ENCODE measurements at regions not wholly inside any gene's neighbourhood (a gene's known extent, or its start where the extent isn't known, plus 50 kb on each side); places are given as distances from the start of the nearest gene placed in this dataset.

GRCh38 chr21:27813750-27814149 is 846.9 kb upstream of the ADAMTS5 start:
- Histone ChIP-seq H3K4me1 (ENCODE audit: control insufficient read depth in 3 of 3, insufficient read depth in 2 of 3, low read depth in 1 of 3, low read length in 2 of 3) (peaks cover 0 to 17% (median 0%) of the 10 kb centered on the region in 3 donors), H3K4me3 (ENCODE audit: low read depth in 1 of 3, low read length in 3 of 3) (no peak overlapping the region), H3K36me3 (ENCODE audit: control insufficient read depth in 3 of 3, insufficient read depth in 2 of 3, low read depth in 1 of 3, low read length in 3 of 3) (no peaks in the 10 kb centered on the region), H3K27me3 (ENCODE audit: control insufficient read depth in 3 of 3, insufficient read depth in 3 of 3, low read length in 3 of 3) (no peaks in the 10 kb centered on the region), H3K9me3 (ENCODE audit: control insufficient read depth in 2 of 2, insufficient read depth in 1 of 2, low read depth in 1 of 2, low read length in 1 of 2) (peaks cover 0 to 4% of the 10 kb centered on the region in 2 donors), H3K27ac (ENCODE audit: low read depth in 1 of 3, low read length in 2 of 3) (peak overlapping the region in 1 of 3 donors; percentile 20)
- no peak for FAIRE-seq
- DNase-seq: no peak
- 62 to 74% (median 64%) methylated on average over 8 of the region's 8 CpGs for WGBS, 3 donors

GRCh38 chr21:27813344-27813743 is 846.5 kb upstream of the ADAMTS5 start:
- no peaks in the 10 kb centered on the region for H3K36me3 ChIP-seq (ENCODE audit: control insufficient read depth in 3 of 3, insufficient read depth in 2 of 3, low read depth in 1 of 3, low read length in 3 of 3)
- no peak for DNase-seq

GRCh38 chr21:27812279-27812678 is 845.4 kb upstream of the ADAMTS5 start:
- no peak for FAIRE-seq

More at GRCh38 chr21:27813344-27813743, 846.5 kb upstream of the ADAMTS5 start:
- WGBS, 3 donors: 77 to 89% (median 88%) methylated on average over 1 of the region's 1 CpG
- Histone ChIP-seq H3K4me1 (ENCODE audit: control insufficient read depth in 3 of 3, insufficient read depth in 2 of 3, low read depth in 1 of 3, low read length in 2 of 3) (peaks cover 0 to 14% (median 0%) of the 10 kb centered on the region in 3 donors), H3K27me3 (ENCODE audit: control insufficient read depth in 3 of 3, insufficient read depth in 3 of 3, low read length in 3 of 3) (no peaks in the 10 kb centered on the region), H3K27ac (ENCODE audit: low read depth in 1 of 3, low read length in 2 of 3) (peak overlapping the region in 1 of 3 donors; percentile 20), H3K4me3 (ENCODE audit: low read depth in 1 of 3, low read length in 3 of 3) (no peak overlapping the region), H3K9me3 (ENCODE audit: control insufficient read depth in 2 of 2, insufficient read depth in 1 of 2, low read depth in 1 of 2, low read length in 1 of 2) (peaks cover 0 to 4% of the 10 kb centered on the region in 2 donors)
- FAIRE-seq: no peak

GRCh38 chr21:27808923-27809322 is 842.0 kb upstream of the ADAMTS5 start:
- Histone ChIP-seq H3K27me3 (ENCODE audit: control insufficient read depth in 3 of 3, insufficient read depth in 3 of 3, low read length in 3 of 3) (no peaks in the 10 kb centered on the region), H3K4me3 (ENCODE audit: low read depth in 1 of 3, low read length in 3 of 3) (no peak overlapping the region)
- no peak for FAIRE-seq

More at GRCh38 chr21:27812279-27812678, 845.4 kb upstream of the ADAMTS5 start:
- Histone ChIP-seq H3K27ac (ENCODE audit: low read depth in 1 of 3, low read length in 2 of 3) (no peak overlapping the region), H3K4me1 (ENCODE audit: control insufficient read depth in 3 of 3, insufficient read depth in 2 of 3, low read depth in 1 of 3, low read length in 2 of 3) (peaks cover 0 to 11% (median 0%) of the 10 kb centered on the region in 3 donors), H3K36me3 (ENCODE audit: control insufficient read depth in 3 of 3, insufficient read depth in 2 of 3, low read depth in 1 of 3, low read length in 3 of 3) (no peaks in the 10 kb centered on the region), H3K4me3 (ENCODE audit: low read depth in 1 of 3, low read length in 3 of 3) (no peak overlapping the region), H3K9me3 (ENCODE audit: control insufficient read depth in 2 of 2, insufficient read depth in 1 of 2, low read depth in 1 of 2, low read length in 1 of 2) (peaks cover 0 to 4% of the 10 kb centered on the region in 2 donors), H3K27me3 (ENCODE audit: control insufficient read depth in 3 of 3, insufficient read depth in 3 of 3, low read length in 3 of 3) (no peaks in the 10 kb centered on the region)
- DNase-seq: no peak
- 91 to 93% (median 93%) methylated on average over 4 of the region's 4 CpGs for WGBS, 3 donors

GRCh38 chr21:27807596-27807995 is 840.7 kb upstream of the ADAMTS5 start:
- H3K36me3 ChIP-seq (ENCODE audit: control insufficient read depth in 3 of 3, insufficient read depth in 2 of 3, low read depth in 1 of 3, low read length in 3 of 3): no peaks in the 10 kb centered on the region
- FAIRE-seq (no peak), DNase-seq (no peak)
- H3K27ac ChIP-seq (ENCODE audit: low read depth in 1 of 3, low read length in 2 of 3): no peak overlapping the region
- H3K4me1 ChIP-seq (ENCODE audit: control insufficient read depth in 3 of 3, insufficient read depth in 2 of 3, low read depth in 1 of 3, low read length in 2 of 3): no peaks in the 10 kb centered on the region
- H3K9me3 ChIP-seq (ENCODE audit: control insufficient read depth in 2 of 2, insufficient read depth in 1 of 2, low read depth in 1 of 2, low read length in 1 of 2): peaks cover 0 to 4% of the 10 kb centered on the region in 2 donors
- WGBS, 3 donors: 86 to 94% (median 88%) methylated on average over 4 of the region's 4 CpGs
- no peaks in the 10 kb centered on the region for H3K27me3 ChIP-seq (ENCODE audit: control insufficient read depth in 3 of 3, insufficient read depth in 3 of 3, low read length in 3 of 3)
- no peak overlapping the region for H3K4me3 ChIP-seq (ENCODE audit: low read depth in 1 of 3, low read length in 3 of 3)

More at GRCh38 chr21:27808923-27809322, 842.0 kb upstream of the ADAMTS5 start:
- no peak overlapping the region for H3K27ac ChIP-seq (ENCODE audit: low read depth in 1 of 3, low read length in 2 of 3)
- no peaks in the 10 kb centered on the region for H3K4me1 ChIP-seq (ENCODE audit: control insufficient read depth in 3 of 3, insufficient read depth in 2 of 3, low read depth in 1 of 3, low read length in 2 of 3)
- H3K36me3 ChIP-seq (ENCODE audit: control insufficient read depth in 3 of 3, insufficient read depth in 2 of 3, low read depth in 1 of 3, low read length in 3 of 3): no peaks in the 10 kb centered on the region
- DNase-seq: no peak
- H3K9me3 ChIP-seq (ENCODE audit: control insufficient read depth in 2 of 2, insufficient read depth in 1 of 2, low read depth in 1 of 2, low read length in 1 of 2): peaks cover 0 to 4% of the 10 kb centered on the region in 2 donors

- FAIRE-seq: no peak
- peak overlapping the region in 1 of 3 donors; percentile 71 for H3K27ac ChIP-seq (ENCODE audit: low read depth in 1 of 3, low read length in 2 of 3)
These were observed 839.4 kb upstream of the ADAMTS5 start for GRCh38 chr21:27806281-27806680.

GRCh38 chr21:27805696-27806095 is 838.8 kb upstream of the ADAMTS5 start:
- Histone ChIP-seq H3K9me3 (ENCODE audit: control insufficient read depth in 2 of 2, insufficient read depth in 1 of 2, low read depth in 1 of 2, low read length in 1 of 2) (no peaks in the 10 kb centered on the region), H3K27me3 (ENCODE audit: control insufficient read depth in 3 of 3, insufficient read depth in 3 of 3, low read length in 3 of 3) (no peaks in the 10 kb centered on the region), H3K36me3 (ENCODE audit: control insufficient read depth in 3 of 3, insufficient read depth in 2 of 3, low read depth in 1 of 3, low read length in 3 of 3) (no peaks in the 10 kb centered on the region), H3K4me1 (ENCODE audit: control insufficient read depth in 3 of 3, insufficient read depth in 2 of 3, low read depth in 1 of 3, low read length in 2 of 3) (no peaks in the 10 kb centered on the region), H3K4me3 (ENCODE audit: low read depth in 1 of 3, low read length in 3 of 3) (no peak overlapping the region), H3K27ac (ENCODE audit: low read depth in 1 of 3, low read length in 2 of 3) (peak overlapping the region in 1 of 3 donors; percentile 71)
- FAIRE-seq: no peak
- peak in 1 of 2 donors; percentile 39 for DNase-seq

More at GRCh38 chr21:27806281-27806680, 839.4 kb upstream of the ADAMTS5 start:
- H3K36me3 ChIP-seq (ENCODE audit: control insufficient read depth in 3 of 3, insufficient read depth in 2 of 3, low read depth in 1 of 3, low read length in 3 of 3): no peaks in the 10 kb centered on the region
- 39 to 63% (median 43%) methylated on average over 5 of the region's 5 CpGs for WGBS, 3 donors
- no peak overlapping the region for H3K4me3 ChIP-seq (ENCODE audit: low read depth in 1 of 3, low read length in 3 of 3)
- no peaks in the 10 kb centered on the region for H3K4me1 ChIP-seq (ENCODE audit: control insufficient read depth in 3 of 3, insufficient read depth in 2 of 3, low read depth in 1 of 3, low read length in 2 of 3)
- no peaks in the 10 kb centered on the region for H3K9me3 ChIP-seq (ENCODE audit: control insufficient read depth in 2 of 2, insufficient read depth in 1 of 2, low read depth in 1 of 2, low read length in 1 of 2)
- no peaks in the 10 kb centered on the region for H3K27me3 ChIP-seq (ENCODE audit: control insufficient read depth in 3 of 3, insufficient read depth in 3 of 3, low read length in 3 of 3)
- peak in 1 of 2 donors; percentile 60 for DNase-seq

GRCh38 chr21:27804515-27804914 is 837.6 kb upstream of the ADAMTS5 start:
- WGBS, 3 donors: 61 to 75% (median 63%) methylated on average over 2 of the region's 2 CpGs
- FAIRE-seq: no peak

GRCh38 chr21:27803571-27803970 is 836.7 kb upstream of the ADAMTS5 start:
- Histone ChIP-seq H3K27ac (ENCODE audit: low read depth in 1 of 3, low read length in 2 of 3) (no peak overlapping the region), H3K36me3 (ENCODE audit: control insufficient read depth in 3 of 3, insufficient read depth in 2 of 3, low read depth in 1 of 3, low read length in 3 of 3) (no peaks in the 10 kb centered on the region), H3K27me3 (ENCODE audit: control insufficient read depth in 3 of 3, insufficient read depth in 3 of 3, low read length in 3 of 3) (no peaks in the 10 kb centered on the region), H3K4me1 (ENCODE audit: control insufficient read depth in 3 of 3, insufficient read depth in 2 of 3, low read depth in 1 of 3, low read length in 2 of 3) (no peaks in the 10 kb centered on the region), H3K9me3 (ENCODE audit: control insufficient read depth in 2 of 2, insufficient read depth in 1 of 2, low read depth in 1 of 2, low read length in 1 of 2) (no peaks in the 10 kb centered on the region), H3K4me3 (ENCODE audit: low read depth in 1 of 3, low read length in 3 of 3) (no peak overlapping the region)
- 86 to 87% (median 87%) methylated on average over 2 of the region's 2 CpGs for WGBS, 3 donors
- FAIRE-seq (no peak), DNase-seq (no peak)

More at GRCh38 chr21:27804515-27804914, 837.6 kb upstream of the ADAMTS5 start:
- Histone ChIP-seq H3K27ac (ENCODE audit: low read depth in 1 of 3, low read length in 2 of 3) (no peak overlapping the region), H3K27me3 (ENCODE audit: control insufficient read depth in 3 of 3, insufficient read depth in 3 of 3, low read length in 3 of 3) (no peaks in the 10 kb centered on the region), H3K36me3 (ENCODE audit: control insufficient read depth in 3 of 3, insufficient read depth in 2 of 3, low read depth in 1 of 3, low read length in 3 of 3) (no peaks in the 10 kb centered on the region), H3K9me3 (ENCODE audit: control insufficient read depth in 2 of 2, insufficient read depth in 1 of 2, low read depth in 1 of 2, low read length in 1 of 2) (no peaks in the 10 kb centered on the region), H3K4me3 (ENCODE audit: low read depth in 1 of 3, low read length in 3 of 3) (no peak overlapping the region), H3K4me1 (ENCODE audit: control insufficient read depth in 3 of 3, insufficient read depth in 2 of 3, low read depth in 1 of 3, low read length in 2 of 3) (no peaks in the 10 kb centered on the region)
- DNase-seq: no peak
